Left lung (tissue), 4 donors: ENCODE measurements at regions not wholly inside any gene's neighbourhood (a gene's known extent, or its start where the extent isn't known, plus 50 kb on each side); places are given as distances from the start of the nearest gene placed in this dataset.
A peak's percentile ranks its signal among the peaks of the same experiment; 100 is the strongest.

ENCODE experiments used
- ATAC-seq: fragments of 200-7000 bp; cut with Tn5 transposase; one replicate; pipeline ENCODE4 v1.9.1; 2020; ENCODE audit warnings: moderate library complexity
- DNase-seq, 4 donors: peaks; one replicate each; pipeline ENCODE4 v3.0.0-alpha.2; 2013 to 2020
- H3K27ac ChIP-seq, 2 donors: fragments of 200-600 bp; sonication (generic) in 1 of 2; one replicate each; pipeline versions ENCODE4 v1.5.0 to v1.8.0; 2020 to 2021
- H3K27me3 ChIP-seq, 2 donors: fragments of 200-600 bp; sonication (generic) in 1 of 2; one replicate each; pipeline versions ENCODE4 v1.5.0 to v1.8.0; 2020 to 2021
- H3K36me3 ChIP-seq, 2 donors: fragments of 200-600 bp; sonication (generic) in 1 of 2; one replicate each; pipeline versions ENCODE4 v1.5.0 to v1.8.0; 2020 to 2021
- H3K4me1 ChIP-seq, 2 donors: fragments of 200-600 bp; one replicate each; pipeline ENCODE4 v1.8.0; 2021
- H3K4me3 ChIP-seq, 2 donors: fragments of 200-600 bp; sonication (generic) in 1 of 2; one replicate each; pipeline versions ENCODE4 v1.5.0 to v1.8.0; 2020 to 2021; ENCODE audit warnings: mild to moderate bottlenecking in 1 of 2
- H3K9me3 ChIP-seq, 2 donors: fragments of 200-600 bp; sonication (generic) in 1 of 2; one replicate each; pipeline versions ENCODE4 v1.5.0 to v1.8.0; 2020 to 2021
- CTCF ChIP-seq, 2 donors: fragments of 200-600 bp; sonication (generic) in 1 of 2; IDR thresholded peaks; one replicate each; pipeline versions ENCODE4 v1.5.0 to v1.8.0; 2021; ENCODE audit warnings: antibody characterized with exemption in 2 of 2
- intact Hi-C, 2 donors: fragments of 100-400 bp; cut with DNase I; formaldehyde crosslinking; loops; one replicate each; pipeline versions ENCODE4 v1.11.2 to v1.14.2; 2022
- donor health status: DM: no; HTN: yes; CAD: no.
- donor health status: DM: no; HTN: no; CAD: no.

- DNase-seq (no peak), ATAC-seq (no peak)
- TF ChIP-seq CTCF (IDR thresholded peaks at IDR 0.05): no peak
- Histone ChIP-seq H3K27ac (no peak overlapping the region), H3K4me1 (peaks cover 0 to 7% of the 10 kb centered on the region in 2 donors), H3K27me3 (no peaks in the 10 kb centered on the region), H3K9me3 (no peaks in the 10 kb centered on the region), H3K36me3 (no peaks in the 10 kb centered on the region), H3K4me3 (no peak overlapping the region)
- intact Hi-C loops: no loop called here
Measured at GRCh38 chr2:150101947-150102346, 385.5 kb downstream of the RND3 start.

- no peak overlapping the region for H3K27ac ChIP-seq
- H3K27me3 ChIP-seq: no peaks in the 10 kb centered on the region
- H3K36me3 ChIP-seq: no peaks in the 10 kb centered on the region
- no peak for TF ChIP-seq CTCF (IDR thresholded peaks at IDR 0.05)
- H3K4me3 ChIP-seq: no peak overlapping the region
- DNase-seq (no peak), ATAC-seq (no peak)
- no peaks in the 10 kb centered on the region for H3K9me3 ChIP-seq
- H3K4me1 ChIP-seq: peaks cover 0 to 7% of the 10 kb centered on the region in 2 donors
- intact Hi-C loops: no loop called here
Measured at GRCh38 chr2:150100834-150101233, 386.6 kb downstream of the RND3 start.

GRCh38 chr2:150100336-150100735 is 387.1 kb downstream of the RND3 start:
- no peaks in the 10 kb centered on the region for H3K27me3 ChIP-seq
- ATAC-seq (no peak), DNase-seq (no peak)
- TF ChIP-seq CTCF (IDR thresholded peaks at IDR 0.05): no peak
- H3K4me1 ChIP-seq: peaks cover 0 to 7% of the 10 kb centered on the region in 2 donors
- H3K9me3 ChIP-seq: no peaks in the 10 kb centered on the region
- intact Hi-C loops: no loop called here
- no peak overlapping the region for H3K27ac ChIP-seq
- no peaks in the 10 kb centered on the region for H3K36me3 ChIP-seq
- no peak overlapping the region for H3K4me3 ChIP-seq

- Histone ChIP-seq H3K4me3 (no peak overlapping the region), H3K4me1 (peaks cover 0 to 7% of the 10 kb centered on the region in 2 donors), H3K9me3 (no peaks in the 10 kb centered on the region), H3K27me3 (no peaks in the 10 kb centered on the region), H3K36me3 (no peaks in the 10 kb centered on the region), H3K27ac (no peak overlapping the region)
- ATAC-seq (no peak), DNase-seq (no peak)
- intact Hi-C loops: no loop called here
- no peak for TF ChIP-seq CTCF (IDR thresholded peaks at IDR 0.05)
Measured at GRCh38 chr2:150099805-150100204, 387.7 kb downstream of the RND3 start.

- peak in 1 of 2 donors; percentile 22 for TF ChIP-seq CTCF (IDR thresholded peaks at IDR 0.05)
- Histone ChIP-seq H3K27ac (no peak overlapping the region), H3K9me3 (no peaks in the 10 kb centered on the region), H3K36me3 (no peaks in the 10 kb centered on the region), H3K4me1 (peaks cover 0 to 7% of the 10 kb centered on the region in 2 donors), H3K27me3 (no peaks in the 10 kb centered on the region), H3K4me3 (no peak overlapping the region)
- intact Hi-C loops: no loop called here
- ATAC-seq (peak; percentile 59), DNase-seq (peak in 1 of 4 donors; percentile 30)
Measured at GRCh38 chr2:150097901-150098531, 389.5 kb downstream of the RND3 start.
